GM12873 (cell line): ENCODE measurements at regions not wholly inside any gene's neighbourhood (a gene's known extent, or its start where the extent isn't known, plus 50 kb on each side); places are given as distances from the start of the nearest gene placed in this dataset.

Experiments
- TF ChIP-seq, protein P1 (sequence below): IDR thresholded peaks from 2 replicates; pipeline ENCODE4 v1.5.1; 2012; ENCODE audit warnings: low read depth, mild to moderate bottlenecking, moderate library complexity, low read length, control low read depth; ENCODE audit not compliant: insufficient read depth; ENCODE audit errors: missing control alignments

DNA sequence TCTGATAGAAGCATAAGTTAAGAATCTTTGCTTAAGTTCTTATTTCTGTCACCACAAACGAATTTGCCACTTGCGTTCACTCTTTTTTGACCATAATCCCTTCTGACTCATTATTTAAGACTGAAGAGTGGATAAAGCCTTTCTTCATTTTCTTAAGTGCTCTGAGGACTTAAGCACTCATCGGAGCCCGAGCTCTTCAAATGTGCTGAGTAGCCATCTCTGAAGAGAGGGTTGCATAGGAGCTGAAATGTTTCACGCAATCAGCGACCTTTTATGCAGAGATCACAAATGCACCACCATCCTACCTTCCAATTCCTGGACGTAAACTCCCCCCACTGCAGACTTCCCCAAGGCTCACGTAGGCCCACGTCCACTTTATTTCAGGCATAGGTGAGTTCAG lies 699.2 kb downstream of the IRX1 start:
- TF ChIP-seq, protein P1, sequence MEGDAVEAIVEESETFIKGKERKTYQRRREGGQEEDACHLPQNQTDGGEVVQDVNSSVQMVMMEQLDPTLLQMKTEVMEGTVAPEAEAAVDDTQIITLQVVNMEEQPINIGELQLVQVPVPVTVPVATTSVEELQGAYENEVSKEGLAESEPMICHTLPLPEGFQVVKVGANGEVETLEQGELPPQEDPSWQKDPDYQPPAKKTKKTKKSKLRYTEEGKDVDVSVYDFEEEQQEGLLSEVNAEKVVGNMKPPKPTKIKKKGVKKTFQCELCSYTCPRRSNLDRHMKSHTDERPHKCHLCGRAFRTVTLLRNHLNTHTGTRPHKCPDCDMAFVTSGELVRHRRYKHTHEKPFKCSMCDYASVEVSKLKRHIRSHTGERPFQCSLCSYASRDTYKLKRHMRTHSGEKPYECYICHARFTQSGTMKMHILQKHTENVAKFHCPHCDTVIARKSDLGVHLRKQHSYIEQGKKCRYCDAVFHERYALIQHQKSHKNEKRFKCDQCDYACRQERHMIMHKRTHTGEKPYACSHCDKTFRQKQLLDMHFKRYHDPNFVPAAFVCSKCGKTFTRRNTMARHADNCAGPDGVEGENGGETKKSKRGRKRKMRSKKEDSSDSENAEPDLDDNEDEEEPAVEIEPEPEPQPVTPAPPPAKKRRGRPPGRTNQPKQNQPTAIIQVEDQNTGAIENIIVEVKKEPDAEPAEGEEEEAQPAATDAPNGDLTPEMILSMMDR = no peak

DNA sequence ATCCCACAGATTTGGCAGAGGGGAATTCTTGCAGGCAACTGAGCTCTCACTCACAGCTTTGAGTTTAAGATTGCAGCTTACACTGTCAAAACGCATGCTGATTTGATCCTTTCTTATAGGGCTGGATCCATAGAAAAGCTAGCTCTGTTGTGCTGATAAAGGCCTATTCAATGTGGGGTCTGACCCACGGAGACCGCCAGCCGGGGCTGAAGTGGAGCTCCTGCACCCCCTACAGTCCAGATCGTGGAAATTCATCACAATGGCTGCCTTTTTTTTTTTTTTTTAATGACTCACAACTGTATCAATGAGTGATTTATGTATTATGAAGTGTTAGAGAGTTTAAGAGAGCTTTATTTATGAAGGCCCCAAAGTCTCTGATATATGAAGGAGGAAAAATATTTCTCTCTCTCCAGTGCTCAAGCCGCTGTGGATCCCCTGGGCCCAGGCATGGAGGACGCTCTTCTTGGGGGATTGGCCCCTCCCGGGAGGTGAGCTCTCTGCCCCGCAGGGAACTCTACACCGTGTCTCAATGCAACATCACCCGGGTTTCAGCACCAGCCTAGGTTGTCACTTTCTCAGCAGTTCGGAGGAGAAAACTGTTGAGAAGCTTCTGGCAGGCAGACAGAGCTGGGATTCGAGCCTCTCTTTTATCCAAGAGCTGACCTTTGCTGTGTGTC lies 700.2 kb downstream of the IRX1 start:
- TF ChIP-seq, protein P1 = no peak

DNA sequence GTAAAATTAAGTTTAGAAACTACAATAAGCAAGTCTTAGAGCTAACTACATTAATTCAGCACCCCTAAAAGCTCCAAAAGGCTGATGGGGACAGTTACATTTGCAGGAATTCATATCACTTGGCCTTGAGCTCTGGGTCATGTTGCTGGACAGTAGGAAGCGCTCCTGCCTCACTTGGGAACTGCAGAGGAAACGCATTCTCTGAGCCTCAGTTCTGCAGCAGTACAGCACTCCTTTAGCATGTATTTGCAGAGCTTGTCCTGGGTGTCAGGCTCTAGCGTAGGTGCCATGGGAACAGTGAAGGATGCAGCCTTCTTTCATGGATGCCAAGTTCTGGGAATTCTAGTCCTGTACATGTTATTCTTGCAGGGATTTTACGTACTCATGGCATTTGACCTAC lies 710.4 kb downstream of the IRX1 start:
- TF ChIP-seq, protein P1 = no peak

DNA sequence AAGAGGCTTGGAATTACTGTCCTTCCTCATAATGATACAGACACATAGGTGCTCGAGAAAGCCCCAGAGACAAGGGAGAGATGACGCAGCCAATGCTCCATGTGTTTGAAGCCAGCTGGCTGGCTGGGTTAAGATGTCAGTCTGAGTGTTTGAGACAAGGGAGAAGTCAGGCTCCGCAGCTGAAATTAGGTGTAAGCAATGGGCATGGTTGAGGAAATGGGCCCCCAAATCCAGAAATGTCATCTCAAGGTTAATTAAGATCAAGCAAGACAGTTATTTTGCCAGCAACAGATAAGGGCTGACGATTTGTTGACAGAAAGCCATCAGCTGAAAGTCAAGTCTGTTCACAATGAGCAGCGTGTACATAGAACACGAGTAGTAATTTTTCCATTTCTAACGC lies 713.4 kb downstream of the IRX1 start:
- TF ChIP-seq, protein P1 = no peak

DNA sequence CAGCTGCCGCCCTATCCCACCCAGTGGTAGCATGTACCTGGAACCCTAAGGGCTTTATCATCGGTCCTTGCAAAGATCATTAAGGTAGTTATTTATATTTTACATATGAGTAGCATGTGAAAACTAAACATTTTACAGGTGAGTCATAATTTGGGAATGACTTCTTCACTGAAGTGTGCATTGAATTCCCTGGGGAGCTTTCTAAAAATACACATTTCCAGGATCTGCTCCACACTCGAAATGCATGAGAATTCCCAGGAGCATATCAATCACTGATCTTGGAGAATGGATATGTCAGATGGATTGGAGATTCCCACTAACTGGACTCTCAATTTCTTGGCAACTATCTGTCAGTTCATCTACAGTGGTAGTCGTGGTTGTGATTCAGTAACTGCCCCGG lies 717.5 kb downstream of the IRX1 start:
- TF ChIP-seq, protein P1 = no peak

DNA sequence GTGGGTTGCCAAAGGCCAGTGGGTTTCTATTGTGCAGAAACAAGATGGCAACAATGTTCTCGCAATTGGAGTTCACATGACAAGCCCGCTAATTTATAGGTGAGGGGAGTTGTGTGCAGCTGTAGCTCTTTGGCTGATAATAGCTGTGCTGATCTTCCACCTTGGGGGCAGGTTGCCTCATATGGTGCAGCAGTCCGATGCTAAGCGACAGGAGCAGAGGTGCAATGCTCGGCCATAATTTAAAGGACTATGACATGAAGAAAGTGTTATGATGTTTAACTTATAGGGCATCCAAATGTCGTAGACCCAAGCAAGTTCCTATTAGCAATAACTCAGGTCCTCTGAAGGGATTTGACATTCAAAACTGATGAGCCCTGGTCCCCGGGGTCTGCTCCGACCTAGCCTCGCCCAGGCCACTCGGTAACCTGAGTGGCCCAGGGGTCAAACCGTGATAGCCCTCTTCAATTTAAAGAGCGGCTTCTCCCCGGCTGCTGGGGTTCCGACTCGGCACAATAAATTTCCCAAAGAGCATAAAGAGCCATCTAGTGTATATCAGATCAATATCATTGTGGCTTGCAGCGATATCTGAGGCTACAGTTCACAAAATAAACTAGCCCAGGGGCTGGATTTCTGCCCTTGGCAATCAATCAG lies 724.0 kb downstream of the IRX1 start:
- TF ChIP-seq, protein P1 = no peak

DNA sequence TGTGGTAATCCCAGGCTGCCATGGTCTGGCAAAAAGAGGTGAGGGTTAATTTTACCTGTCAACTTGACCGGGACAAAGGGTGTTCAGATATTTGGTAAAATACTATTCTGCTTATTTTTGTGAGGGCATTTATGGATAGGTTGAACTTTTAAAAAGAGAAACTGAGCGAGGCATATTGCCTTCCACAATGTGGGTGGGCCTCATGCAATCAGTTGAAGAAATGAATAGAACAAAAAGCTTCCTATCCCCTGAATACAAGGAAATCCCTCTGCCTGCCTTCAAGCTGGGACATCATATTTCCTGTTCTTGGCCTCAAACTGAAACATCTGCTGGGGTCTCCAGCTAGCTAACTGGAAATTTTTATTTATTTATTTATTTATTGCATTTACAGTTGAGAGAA lies 734.7 kb downstream of the IRX1 start:
- TF ChIP-seq, protein P1 = no peak
